ENCODE measurements at regions not wholly inside any gene's neighbourhood (a gene's known extent, or its start where the extent isn't known, plus 50 kb on each side); places are given as distances from the start of the nearest gene placed in this dataset.

DNA sequence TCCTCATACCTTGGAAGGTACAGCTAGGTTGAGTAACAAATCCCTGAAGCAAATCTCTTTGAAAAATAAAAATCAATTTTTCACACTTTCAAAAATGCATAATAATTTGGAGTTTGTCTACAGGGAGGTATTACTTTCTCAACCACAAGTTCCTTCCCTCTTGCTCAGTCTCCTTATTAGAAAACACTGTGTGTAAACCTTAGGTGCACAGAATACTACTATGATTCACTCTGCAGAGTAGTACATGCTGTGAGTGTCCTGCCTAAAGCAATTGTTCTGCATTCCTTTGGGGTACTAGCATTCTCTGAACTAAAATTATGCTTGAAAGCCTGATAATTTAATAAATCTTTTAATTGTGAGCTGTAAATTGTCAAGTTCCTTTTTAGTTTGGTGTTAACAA is 115.9 kb upstream of the EPHA3 start:
- Histone ChIP-seq H3K9me3 (no peaks in the 10 kb centered on the region), H3K36me3 (no peaks in the 10 kb centered on the region), H3K4me3 (ENCODE audit: low read depth, low read length) (no peak overlapping the region), H3K4me1 (no peaks in the 10 kb centered on the region), H3K27me3 (no peaks in the 10 kb centered on the region)
- no peak for TF ChIP-seq CTCF (IDR thresholded peaks at IDR 0.05; ENCODE audit: low read depth, low read length)
- no peak for DNase-seq

DNA sequence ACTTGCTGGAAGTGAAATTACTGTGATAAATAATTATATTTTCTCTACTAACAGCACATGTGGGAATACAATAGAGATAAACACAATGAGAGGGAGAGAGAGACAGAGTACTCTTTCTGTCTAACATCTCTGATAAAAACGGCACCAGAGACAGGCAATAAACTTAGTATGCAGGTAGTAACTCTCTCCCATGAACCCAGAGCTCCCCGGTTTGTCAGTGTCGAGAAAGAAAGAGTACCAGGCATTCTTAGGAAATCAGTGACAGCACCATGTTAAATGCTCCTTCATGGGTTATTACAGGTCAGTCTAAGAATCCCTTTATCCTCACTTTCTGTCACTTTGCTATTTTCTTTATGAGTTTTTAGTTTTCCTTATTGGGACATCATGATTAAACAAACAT is 110.7 kb upstream of the EPHA3 start:
- DNase-seq: no peak
- TF ChIP-seq CTCF (IDR thresholded peaks at IDR 0.05; ENCODE audit: low read depth, low read length): no peak
- Histone ChIP-seq H3K27me3 (no peaks in the 10 kb centered on the region), H3K4me1 (no peaks in the 10 kb centered on the region), H3K36me3 (no peaks in the 10 kb centered on the region), H3K9me3 (no peaks in the 10 kb centered on the region), H3K4me3 (ENCODE audit: low read depth, low read length) (no peak overlapping the region)

- H3K9me3 ChIP-seq: no peaks in the 10 kb centered on the region
- no peaks in the 10 kb centered on the region for H3K27me3 ChIP-seq
- no peaks in the 10 kb centered on the region for H3K4me1 ChIP-seq
- TF ChIP-seq CTCF (IDR thresholded peaks at IDR 0.05; ENCODE audit: low read depth, low read length): no peak
- H3K36me3 ChIP-seq: no peaks in the 10 kb centered on the region
- no peak overlapping the region for H3K4me3 ChIP-seq (ENCODE audit: low read depth, low read length)
- no peak for DNase-seq
Measured at GRCh38 chr3:88997260-88997659, 110.2 kb upstream of the EPHA3 start.

GRCh38 chr3:89000886-89001285 is 106.5 kb upstream of the EPHA3 start:
- no peaks in the 10 kb centered on the region for H3K4me1 ChIP-seq
- DNase-seq: no peak
- H3K4me3 ChIP-seq (ENCODE audit: low read depth, low read length): no peak overlapping the region
- no peak for TF ChIP-seq CTCF (IDR thresholded peaks at IDR 0.05; ENCODE audit: low read depth, low read length)
- H3K27me3 ChIP-seq: no peaks in the 10 kb centered on the region
- H3K9me3 ChIP-seq: no peaks in the 10 kb centered on the region
- no peaks in the 10 kb centered on the region for H3K36me3 ChIP-seq

DNA sequence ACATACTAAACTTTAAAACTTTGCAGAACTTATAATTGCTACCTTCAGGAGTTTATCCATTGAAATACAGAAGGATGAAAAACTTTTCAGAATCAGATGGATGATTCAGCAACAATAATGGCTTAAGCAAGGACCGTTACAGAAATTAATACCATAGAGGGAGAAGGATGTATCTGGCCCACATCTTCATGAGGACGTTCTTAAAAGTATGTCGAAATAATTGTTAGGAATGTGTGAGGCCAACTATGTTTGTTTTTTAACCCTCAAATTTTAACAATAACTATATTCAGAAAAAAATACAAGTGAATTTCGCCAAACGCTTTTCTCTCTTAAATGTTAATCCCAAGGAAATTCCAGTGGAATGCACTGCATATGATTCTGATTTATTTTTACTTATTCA is 105.2 kb upstream of the EPHA3 start:
- Histone ChIP-seq H3K9me3 (no peaks in the 10 kb centered on the region), H3K36me3 (no peaks in the 10 kb centered on the region), H3K4me3 (ENCODE audit: low read depth, low read length) (no peak overlapping the region), H3K27me3 (no peaks in the 10 kb centered on the region), H3K4me1 (no peaks in the 10 kb centered on the region)
- DNase-seq: no peak
- no peak for TF ChIP-seq CTCF (IDR thresholded peaks at IDR 0.05; ENCODE audit: low read depth, low read length)

DNA sequence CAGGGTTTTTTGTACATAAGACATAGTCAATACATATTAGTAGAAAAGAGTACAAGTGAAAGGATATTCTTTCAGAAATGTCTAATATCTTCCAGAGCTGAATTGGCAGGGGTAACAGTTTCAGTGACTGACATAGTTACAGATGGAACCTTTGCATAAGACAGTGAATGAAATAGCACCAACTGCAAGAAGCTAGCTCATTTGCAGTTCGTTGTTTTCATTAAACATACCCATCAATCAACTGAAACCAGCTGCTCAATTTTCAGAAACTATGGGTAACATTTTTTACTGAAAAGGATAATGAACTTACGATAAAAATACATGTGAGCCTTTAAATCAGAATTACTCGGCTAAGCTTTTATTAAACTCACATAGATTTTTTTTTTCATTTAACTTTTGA is 93.9 kb upstream of the EPHA3 start:
- TF ChIP-seq CTCF (IDR thresholded peaks at IDR 0.05; ENCODE audit: low read depth, low read length): no peak
- no peaks in the 10 kb centered on the region for H3K27me3 ChIP-seq

More for the DNA sequence above, 93.9 kb upstream of the EPHA3 start:
- Histone ChIP-seq H3K9me3 (no peaks in the 10 kb centered on the region), H3K36me3 (no peaks in the 10 kb centered on the region), H3K4me1 (no peaks in the 10 kb centered on the region), H3K4me3 (ENCODE audit: low read depth, low read length) (no peak overlapping the region)
- no peak for DNase-seq

All from BE2C (cell line).